Stimulated activated CD4-positive, alpha-beta T cell treated with anti-CD3 and anti-CD28 coated beads, Interleukin-12 subunit alpha, Interleukin-12 subunit beta, amount 100 ng/mL, for 4 hours (primary cell): ENCODE measurements at regions not wholly inside any gene's neighbourhood (a gene's known extent, or its start where the extent isn't known, plus 50 kb on each side); places are given as distances from the start of the nearest gene placed in this dataset.
A peak's percentile ranks its signal among the peaks of the same experiment; 100 is the strongest.
"Not testable (repeated sequence)": the region's sequence is repeated elsewhere in the genome, so short reads cannot be mapped to it uniquely, and the experiment has no call there.

Experiments
- DNase-seq: peaks from one replicate; pipeline ENCODE4 v3.0.0-alpha.2; 2020

DNA sequence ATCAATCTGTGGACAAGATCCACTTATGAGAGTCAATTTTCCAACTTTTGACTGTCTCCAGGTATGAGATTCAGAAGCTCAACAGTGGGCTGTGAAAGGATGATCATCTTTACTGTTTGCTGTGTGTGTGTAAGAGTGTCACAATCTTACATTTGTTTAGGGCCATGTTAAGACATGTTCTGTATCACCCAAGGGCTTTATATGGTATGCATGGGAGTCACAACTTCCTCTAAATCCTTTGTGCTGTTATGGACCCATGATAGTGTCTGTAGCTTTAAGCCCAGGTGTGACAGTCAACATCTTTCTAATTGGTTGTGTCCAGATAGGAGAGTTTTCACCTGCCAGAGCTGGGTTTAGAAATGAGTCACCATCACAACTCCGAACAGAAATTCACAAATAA lies 70.2 kb downstream of the ZNF726 start:
- not testable (repeated sequence) for DNase-seq

DNA sequence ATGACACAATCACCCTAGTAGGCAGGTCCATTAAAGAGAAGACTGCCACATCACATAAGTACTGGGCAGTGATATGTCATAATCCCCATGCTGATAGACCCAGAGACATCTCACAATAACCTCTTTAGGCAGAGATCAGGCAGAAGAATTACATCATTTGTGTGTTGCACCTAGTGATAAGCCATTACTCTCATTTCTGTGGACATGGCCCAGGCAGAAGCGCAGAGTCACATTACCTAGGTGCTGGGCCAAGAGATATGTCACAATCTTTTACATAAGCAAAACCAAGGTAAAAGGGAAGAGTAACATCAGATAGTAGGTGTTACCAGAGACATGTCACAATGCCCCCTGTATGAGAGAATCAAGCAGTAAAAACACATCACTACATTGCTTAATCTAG lies 71.9 kb downstream of the ZNF726 start:
- no peak for DNase-seq

DNA sequence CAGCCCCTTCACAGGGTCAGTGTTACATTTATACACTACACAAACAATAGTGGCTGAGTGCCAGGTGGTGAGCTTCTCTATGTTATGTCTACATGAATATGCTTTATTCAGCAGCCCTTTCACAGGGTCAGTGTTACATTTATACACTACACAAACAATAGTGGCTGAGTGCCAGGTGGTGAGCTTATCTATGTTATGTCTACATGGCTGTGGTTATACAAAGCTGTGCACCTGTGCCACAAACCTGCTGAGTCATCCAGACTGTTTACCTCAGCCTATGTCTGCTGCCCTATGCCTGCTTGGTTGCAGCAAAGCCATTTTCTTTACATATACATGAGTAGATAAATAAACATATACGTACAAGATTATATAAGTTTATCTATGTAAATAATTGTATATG lies 76.5 kb downstream of the ZNF726 start:
- DNase-seq: no peak

DNA sequence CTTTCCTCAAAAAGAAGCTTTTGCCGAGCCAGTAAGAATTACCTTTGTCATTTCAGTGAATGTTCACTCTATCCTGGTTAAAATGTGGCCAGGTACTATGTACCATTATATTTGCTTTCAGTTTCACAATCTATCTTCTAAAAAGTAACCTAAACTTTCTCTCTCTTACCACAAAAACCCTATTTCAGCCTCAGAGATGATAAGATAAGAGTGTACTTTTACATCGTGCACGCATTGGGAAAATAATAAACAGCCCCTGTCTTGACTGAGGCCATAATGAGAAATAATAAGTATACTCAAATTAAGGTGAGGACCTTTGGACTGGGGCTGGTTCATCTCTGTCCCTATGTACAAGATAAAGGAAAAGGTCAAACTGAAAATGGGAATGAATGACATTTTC lies 77.7 kb downstream of the ZNF726 start:
- no peak for DNase-seq

DNA sequence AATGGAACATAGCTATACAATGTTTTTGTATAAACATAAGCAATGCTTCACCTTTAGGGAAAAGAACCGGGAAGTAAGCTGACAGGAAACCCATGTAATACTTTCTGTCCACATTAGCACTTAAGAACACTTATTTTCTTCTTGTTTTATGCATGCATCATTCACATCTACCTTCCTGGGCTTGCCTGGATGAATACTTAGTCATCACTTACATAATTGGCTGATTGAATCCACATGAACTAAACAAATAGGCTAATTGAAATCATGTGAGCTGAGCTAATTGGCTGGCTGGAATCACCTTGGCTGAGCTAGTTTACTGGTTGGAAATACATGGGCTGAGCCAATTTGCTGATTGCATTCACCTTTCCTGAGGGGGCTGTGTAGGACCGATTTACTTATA lies 78.8 kb downstream of the ZNF726 start:
- DNase-seq: no peak

DNA sequence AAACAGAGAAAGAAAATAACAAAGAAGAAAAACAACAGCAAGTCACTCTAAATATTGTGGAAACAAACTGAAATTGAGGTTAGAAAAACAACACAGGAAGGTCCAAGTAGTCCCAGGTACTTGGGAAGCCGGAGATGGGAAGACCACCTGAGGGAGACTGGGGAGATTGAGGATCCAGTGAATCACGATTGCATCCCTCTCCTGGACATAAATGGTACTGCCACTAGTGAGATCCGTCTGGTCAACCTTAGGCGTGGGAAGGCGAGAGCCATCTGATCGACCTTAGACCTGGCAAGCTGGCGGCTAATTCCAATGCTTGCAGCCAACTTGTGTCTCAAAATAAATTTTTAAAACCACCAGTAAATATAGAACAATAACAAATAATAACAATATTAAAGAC lies 81.9 kb downstream of the ZNF726 start:
- DNase-seq: no peak

DNA sequence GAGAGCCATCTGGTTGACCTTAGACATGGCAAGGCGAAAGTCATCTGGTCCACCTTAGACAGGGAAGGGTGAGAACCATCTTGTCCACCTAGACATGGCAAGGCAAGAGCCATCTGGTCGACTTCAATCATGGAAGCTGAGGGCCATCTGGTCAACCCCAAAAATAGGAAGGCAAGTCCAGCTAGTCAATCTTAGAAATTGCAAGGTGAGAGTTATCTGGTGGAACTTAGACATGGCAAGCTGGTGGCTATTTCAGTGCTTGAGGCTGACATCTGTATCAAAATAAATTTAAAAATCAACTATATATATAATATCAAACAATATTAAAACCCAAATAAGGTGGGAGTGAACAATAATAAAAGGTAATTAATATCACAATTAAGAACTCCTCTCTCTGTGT lies 83.9 kb downstream of the ZNF726 start:
- DNase-seq: no peak

DNA sequence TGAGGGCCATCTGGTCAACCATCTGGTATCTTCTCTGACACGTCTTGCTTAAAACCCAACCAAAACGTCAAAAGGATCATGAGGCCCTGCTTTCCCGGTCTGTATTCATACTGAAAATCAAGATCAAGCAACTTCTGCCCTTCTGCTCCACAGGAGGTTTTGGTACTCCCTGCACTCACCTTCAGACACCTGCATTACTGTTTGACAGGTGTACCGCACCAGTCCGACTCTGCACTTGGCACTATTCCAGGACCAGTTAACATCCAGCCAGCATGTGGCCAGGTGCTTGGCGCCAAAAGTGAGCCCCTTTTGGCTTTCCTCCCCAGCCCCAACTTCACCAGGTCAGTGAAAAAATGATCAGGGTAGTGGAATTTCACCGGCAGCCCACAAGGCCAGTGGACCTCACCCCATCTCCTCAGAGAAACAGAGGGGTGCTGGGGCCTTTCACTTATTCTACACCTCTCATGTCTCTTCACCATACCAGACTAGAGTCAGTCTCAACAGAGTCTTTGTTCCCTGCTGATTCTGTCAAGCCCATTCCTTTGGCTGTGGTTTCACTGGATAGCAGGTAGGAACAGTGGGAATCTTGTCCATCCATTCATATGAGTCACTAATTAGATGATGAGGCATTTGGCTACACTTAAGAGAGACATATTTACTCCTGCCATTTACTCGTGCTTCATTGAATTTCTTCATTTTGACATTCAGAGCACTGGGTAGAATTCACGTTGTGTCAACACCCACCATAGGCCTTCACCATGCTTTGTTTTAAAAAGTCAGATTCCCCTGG lies 85.3 kb downstream of the ZNF726 start:
- DNase-seq: no peak

DNA sequence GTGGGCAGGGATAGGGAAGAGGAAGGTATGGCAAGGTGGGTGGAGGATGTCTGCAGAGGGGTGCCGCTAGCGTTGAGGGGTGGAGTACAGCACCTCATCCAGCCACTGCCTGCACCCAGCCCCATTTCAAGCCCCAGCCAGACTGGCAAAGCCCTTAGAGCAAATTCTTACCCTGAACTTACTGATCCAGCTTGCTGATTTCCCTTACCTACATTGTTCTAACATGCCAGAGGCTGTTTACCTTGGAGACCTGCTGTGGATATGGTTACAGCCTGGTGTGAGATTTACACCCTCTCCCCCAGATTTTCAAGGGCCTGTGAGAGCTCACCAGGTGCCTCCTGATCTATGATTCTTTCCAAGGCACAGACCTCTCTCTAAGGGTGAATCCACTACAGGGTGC lies 86.0 kb downstream of the ZNF726 start:
- DNase-seq: no peak

DNA sequence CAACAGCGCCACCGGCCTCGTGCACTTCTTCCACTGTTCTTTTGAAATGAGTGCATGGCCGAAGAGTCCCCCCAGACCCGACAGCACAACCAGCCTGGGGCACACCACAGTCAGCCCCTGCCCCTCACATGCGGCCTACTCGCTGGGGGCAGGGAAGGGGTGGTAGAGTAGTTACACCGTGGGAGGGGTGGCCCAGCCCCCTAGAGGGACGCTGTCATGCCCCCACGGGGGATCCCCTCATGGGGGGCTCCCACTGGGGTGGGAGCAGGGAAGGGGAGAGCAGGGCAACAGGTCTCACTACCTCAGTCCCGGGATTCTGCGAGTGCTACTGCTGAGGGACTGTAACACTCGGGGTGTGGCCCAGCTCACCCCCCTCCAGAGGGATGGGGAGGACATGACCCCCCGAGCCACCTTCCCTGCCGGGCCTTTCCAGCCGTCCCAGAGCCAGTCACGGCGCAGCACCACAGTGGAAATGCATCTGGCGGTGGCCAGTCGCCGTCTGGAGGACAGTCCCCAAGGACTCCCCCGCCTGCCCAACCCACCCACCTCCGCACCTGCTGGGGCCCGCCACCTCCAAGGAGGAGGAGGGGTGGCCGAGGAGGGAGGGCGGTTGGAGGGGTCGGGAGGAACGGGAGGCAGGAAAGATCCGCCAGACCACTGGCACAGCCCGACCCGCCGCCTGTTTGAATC lies 84.6 kb upstream of the ZNF254 start:
- no peak for DNase-seq

DNA sequence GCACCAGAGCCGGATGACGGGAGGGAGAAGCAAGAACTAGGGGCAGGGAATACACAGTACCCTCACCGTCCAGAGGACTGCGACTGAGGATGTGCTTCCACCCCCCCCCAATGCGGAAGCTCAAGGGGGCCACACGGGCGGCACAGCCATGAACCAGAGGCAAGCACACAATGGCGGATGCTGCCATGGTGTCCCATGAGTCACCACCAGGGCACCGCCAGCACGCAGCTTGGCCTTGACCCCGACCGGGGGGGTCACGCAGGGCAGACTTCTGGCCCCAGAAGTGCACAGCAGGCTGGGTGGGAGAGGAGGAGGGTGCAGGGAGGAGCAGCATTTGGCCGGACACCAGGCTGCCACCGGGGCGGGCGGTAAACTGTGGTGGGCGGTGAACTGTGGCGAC lies 83.5 kb upstream of the ZNF254 start:
- no peak for DNase-seq

DNA sequence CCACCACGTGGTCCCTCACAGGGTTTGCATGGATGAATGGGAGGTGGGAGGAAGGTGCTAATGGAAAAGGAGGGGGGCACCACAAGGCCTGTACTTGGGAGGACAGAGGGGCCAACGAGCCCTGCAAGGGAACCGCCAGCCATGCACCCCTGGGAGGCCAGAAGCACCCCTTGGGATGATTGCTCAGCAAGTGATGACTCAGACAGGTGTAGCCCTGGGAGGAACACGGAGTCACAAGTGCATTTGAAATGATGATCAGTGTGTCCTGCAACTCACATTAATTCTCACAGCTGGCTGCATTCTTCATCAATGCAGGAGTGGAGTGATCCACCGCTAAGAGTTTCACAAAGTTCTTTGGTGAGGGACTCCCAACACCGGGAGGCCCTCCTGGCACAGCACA lies 82.8 kb upstream of the ZNF254 start:
- DNase-seq: no peak

DNA sequence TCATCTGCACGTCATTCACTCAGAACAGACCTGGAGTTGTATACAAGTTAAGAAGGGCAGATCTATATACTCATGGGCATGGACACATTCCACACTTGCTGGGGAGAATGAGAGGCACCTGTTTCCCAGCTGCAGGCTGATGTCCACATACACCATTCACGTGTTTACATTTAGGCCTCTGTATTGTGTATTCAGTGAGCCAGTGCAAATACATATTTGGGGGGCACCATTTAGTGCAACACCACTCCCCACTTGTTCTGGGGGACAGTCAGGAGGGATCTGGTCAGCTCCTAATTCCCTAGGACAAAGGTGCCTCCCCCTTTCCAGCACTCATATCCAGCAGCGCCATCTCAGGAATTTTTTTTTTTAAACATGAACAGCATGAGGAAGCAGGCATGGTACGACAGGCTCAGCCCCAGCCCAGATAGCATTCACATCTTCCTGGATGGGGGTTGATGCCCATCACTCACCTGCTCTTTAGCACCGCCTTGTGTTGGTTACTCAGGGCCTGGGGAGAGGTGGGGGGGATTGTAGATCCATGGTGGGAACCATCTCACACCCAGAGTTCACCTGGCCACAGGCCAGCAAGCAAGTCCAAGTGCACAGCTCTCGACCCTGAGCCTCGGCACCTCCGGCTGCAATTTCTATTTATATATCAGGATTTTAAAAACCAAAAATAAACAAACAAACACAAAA lies 56.9 kb upstream of the ZNF254 start:
- no peak for DNase-seq

DNA sequence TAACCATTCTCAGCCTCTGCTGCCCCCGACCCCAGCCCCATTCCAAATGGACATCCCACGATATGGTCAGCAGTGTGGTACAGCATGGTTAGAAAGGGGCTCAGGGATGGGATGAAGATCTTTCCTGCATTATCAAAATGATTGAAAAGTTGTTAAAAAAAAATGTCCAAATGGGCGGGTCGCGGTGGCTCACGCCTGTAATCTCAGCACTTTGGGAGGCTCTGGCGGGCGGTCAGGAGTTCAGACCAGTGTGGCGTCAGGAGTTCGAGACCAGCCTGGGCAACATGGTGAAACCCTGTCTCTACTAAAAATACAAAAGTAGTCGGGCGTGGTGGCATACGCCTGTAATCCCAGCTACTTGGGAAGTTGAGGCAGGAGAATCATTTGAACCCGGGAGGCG lies 54.3 kb upstream of the ZNF254 start:
- DNase-seq: no peak

DNA sequence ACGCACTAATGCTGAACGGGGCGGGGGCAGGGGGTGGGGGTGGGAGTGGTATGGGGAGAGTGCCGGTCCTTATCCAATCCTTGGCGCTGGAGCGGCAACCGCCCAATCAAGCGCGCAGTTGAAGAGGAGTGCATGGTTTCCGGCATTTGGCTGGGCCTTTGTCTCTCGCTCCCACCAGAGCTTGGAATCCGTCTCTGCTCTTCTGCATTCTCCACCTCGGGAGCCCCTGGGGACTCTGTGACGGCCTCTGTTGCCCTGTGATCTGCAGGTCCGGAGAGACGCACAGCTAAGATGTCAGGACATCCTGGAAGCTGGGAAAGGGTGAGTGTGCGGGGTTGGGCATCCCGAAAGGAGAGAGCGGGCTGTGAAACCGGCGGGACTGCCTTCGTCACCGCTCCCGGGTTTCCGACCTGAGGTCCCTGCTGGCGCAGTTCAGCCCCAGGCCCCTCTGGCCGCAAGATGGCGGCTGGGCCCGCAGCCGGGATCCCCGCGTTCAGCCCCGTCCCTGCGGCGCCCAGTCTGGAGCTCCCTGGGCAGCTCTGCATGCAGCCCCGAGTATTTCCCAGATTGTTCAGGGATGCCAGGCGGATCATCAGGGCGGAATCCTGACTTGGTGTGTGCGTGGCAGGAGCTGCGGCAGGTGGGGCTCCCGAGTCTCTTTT lies 53.6 kb upstream of the ZNF254 start:
- peak; percentile 71 for DNase-seq

DNA sequence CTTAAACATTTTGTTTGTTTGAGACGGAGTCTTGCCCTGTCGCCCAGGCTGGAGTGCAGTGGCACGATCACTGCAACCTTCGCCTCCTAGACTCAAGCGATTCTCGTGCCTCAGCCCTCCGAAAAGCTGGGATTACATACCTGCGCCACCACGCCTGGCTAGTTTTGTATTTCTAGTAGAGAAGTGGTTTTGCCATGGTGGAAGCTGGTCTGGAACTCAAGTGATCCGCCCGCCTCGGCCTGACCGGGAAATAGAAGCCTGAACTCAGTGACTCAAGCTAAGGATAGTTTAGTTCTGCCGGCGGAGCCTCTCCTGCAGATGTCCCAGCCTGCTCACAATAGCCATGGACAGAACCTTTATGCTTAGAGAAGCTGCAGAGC lies 53.0 kb upstream of the ZNF254 start:
- DNase-seq: no peak

DNA sequence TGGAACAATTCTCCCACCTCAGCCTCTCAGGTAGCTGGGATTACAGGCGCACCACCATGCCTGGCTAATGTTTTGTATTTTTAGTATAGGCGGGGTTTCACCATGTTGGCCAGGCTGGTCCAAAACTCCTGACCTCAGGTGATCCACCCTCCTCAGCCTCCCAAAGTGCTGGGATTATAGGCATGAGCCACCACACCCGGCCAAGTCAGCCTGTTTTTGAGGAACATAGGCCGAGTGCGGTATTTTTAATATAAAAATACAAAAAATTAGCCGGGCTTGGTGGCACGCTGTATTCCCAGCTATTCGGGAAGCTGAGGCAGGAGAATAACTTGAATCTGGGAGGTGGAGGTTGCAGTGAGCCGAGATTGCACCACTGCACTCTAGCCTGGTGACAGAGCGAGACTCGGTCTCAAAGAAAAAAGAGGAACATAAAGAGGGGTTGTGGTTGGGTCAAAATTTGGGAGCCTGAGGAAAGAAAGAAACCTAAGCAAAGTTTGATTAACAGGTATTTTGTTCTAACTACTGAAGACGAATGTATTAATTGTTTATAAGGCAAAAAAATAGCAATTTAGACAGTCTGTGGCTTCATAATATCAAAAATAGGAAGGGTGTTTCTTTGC lies 51.6 kb upstream of the ZNF254 start:
- DNase-seq: not testable (repeated sequence)
